ENCODE measurements at regions not wholly inside any gene's neighbourhood (a gene's known extent, or its start where the extent isn't known, plus 50 kb on each side); places are given as distances from the start of the nearest gene placed in this dataset.

GRCh38 chr2:150985741-150986140, 275.9 kb downstream of the RBM43 start:
- no peaks in the 10 kb centered on the region for H3K4me1 Mint-ChIP-seq
- no peak overlapping the region for H3K27ac ChIP-seq (ENCODE audit: low read length)
- no peak overlapping the region for H3K27ac Mint-ChIP-seq
- H3K36me3 ChIP-seq (ENCODE audit: control insufficient read depth in 2 of 2, extremely low read depth in 1 of 2, insufficient read depth in 1 of 2, low read length in 1 of 2): no peaks in the 10 kb centered on the region
- H3K36me3 Mint-ChIP-seq: no peaks in the 10 kb centered on the region
- peaks cover 12 to 14% of the 10 kb centered on the region in 2 donors for H3K27me3 Mint-ChIP-seq
- H3K4me3 ChIP-seq (ENCODE audit: control insufficient read depth in 1 of 2, extremely low read depth in 1 of 2, low read length in 1 of 2): no peak overlapping the region
- ChIA-PET POLR2A (no interaction called here), CTCF (interaction anchor here in 1 of 2 donors (0.5 kb wide), 1 partner anchor 1265 kb away, joined by 3 read pairs; no protein-coding TSS in a partner anchor)
- no peaks in the 10 kb centered on the region for H3K4me1 ChIP-seq (ENCODE audit: control insufficient read depth in 1 of 2, extremely low read depth in 1 of 2, insufficient read depth in 2 of 2, low read length in 2 of 2)
- no peak overlapping the region for H3K4me3 Mint-ChIP-seq
- DNase-seq: no peak
- peaks cover 19 to 24% (median 20%) of the 10 kb centered on the region in 3 donors for H3K9me3 Mint-ChIP-seq
- H3K9me3 ChIP-seq: no peaks in the 10 kb centered on the region
- no peak for ATAC-seq (replicated peaks in 1 of 4)
- peaks cover 0 to 12% of the 10 kb centered on the region in 2 experiments for H3K27me3 ChIP-seq (replicated peaks in 1 of 2; ENCODE audit: control insufficient read depth in 2 of 2, extremely low read depth in 1 of 2, insufficient read depth in 2 of 2, low read length in 1 of 2)

GRCh38 chr2:150983314-150983897, 278.3 kb downstream of the RBM43 start:
- Histone ChIP-seq H3K4me3 (ENCODE audit: control insufficient read depth in 1 of 2, extremely low read depth in 1 of 2, low read length in 1 of 2) (no peak overlapping the region), H3K36me3 (ENCODE audit: control insufficient read depth in 2 of 2, extremely low read depth in 1 of 2, insufficient read depth in 1 of 2, low read length in 1 of 2) (no peaks in the 10 kb centered on the region), H3K27me3 (replicated peaks in 1 of 2; ENCODE audit: control insufficient read depth in 2 of 2, extremely low read depth in 1 of 2, insufficient read depth in 2 of 2, low read length in 1 of 2) (peaks cover 0 to 12% of the 10 kb centered on the region in 2 experiments), H3K4me1 (ENCODE audit: control insufficient read depth in 1 of 2, extremely low read depth in 1 of 2, insufficient read depth in 2 of 2, low read length in 2 of 2) (no peaks in the 10 kb centered on the region), H3K27ac (ENCODE audit: low read length) (no peak overlapping the region), H3K9me3 (no peaks in the 10 kb centered on the region)
- H3K9me3 Mint-ChIP-seq: peaks cover 10 to 14% (median 10%) of the 10 kb centered on the region in 3 donors
- H3K27ac Mint-ChIP-seq: no peak overlapping the region
- no peaks in the 10 kb centered on the region for H3K4me1 Mint-ChIP-seq
- H3K27me3 Mint-ChIP-seq: peaks cover 12 to 14% of the 10 kb centered on the region in 2 donors
- POLR2A ChIA-PET: no interaction called here
- no peaks in the 10 kb centered on the region for H3K36me3 Mint-ChIP-seq
- CTCF ChIA-PET: no interaction called here
- WGBS (ENCODE audit: insufficient coverage): no CpG with 5 or more reads among the region's 1 CpG
- ATAC-seq (replicated peaks in 1 of 4): no peak
- no peak overlapping the region for H3K4me3 Mint-ChIP-seq
- no peak for DNase-seq

- Histone ChIP-seq H3K9me3 (no peaks in the 10 kb centered on the region), H3K4me3 (ENCODE audit: control insufficient read depth in 1 of 2, extremely low read depth in 1 of 2, low read length in 1 of 2) (no peak overlapping the region), H3K27me3 (replicated peaks in 1 of 2; ENCODE audit: control insufficient read depth in 2 of 2, extremely low read depth in 1 of 2, insufficient read depth in 2 of 2, low read length in 1 of 2) (peaks cover 0 to 12% of the 10 kb centered on the region in 2 experiments), H3K4me1 (ENCODE audit: control insufficient read depth in 1 of 2, extremely low read depth in 1 of 2, insufficient read depth in 2 of 2, low read length in 2 of 2) (no peaks in the 10 kb centered on the region), H3K36me3 (ENCODE audit: control insufficient read depth in 2 of 2, extremely low read depth in 1 of 2, insufficient read depth in 1 of 2, low read length in 1 of 2) (no peaks in the 10 kb centered on the region), H3K27ac (ENCODE audit: low read length) (no peak overlapping the region)
- ChIA-PET POLR2A (no interaction called here), CTCF (interaction anchor here in 1 of 2 donors (0.6 kb wide), 1 partner anchor 468 kb away, joined by 5 read pairs; no protein-coding TSS in a partner anchor)
- Mint-ChIP-seq H3K27me3 (peaks cover 12 to 14% of the 10 kb centered on the region in 2 donors), H3K9me3 (peaks cover 5% of the 10 kb centered on the region in 3 donors), H3K4me3 (no peak overlapping the region), H3K4me1 (no peaks in the 10 kb centered on the region), H3K27ac (no peak overlapping the region), H3K36me3 (no peaks in the 10 kb centered on the region)
- no CpG with 5 or more reads among the region's 2 CpGs for WGBS (ENCODE audit: insufficient coverage)
- no peak for DNase-seq
- ATAC-seq (replicated peaks in 1 of 4): no peak
Observed at GRCh38 chr2:150981826-150982225, 279.8 kb downstream of the RBM43 start.

GRCh38 chr2:150978053-150978452, 283.6 kb downstream of the RBM43 start:
- no peaks in the 10 kb centered on the region for H3K9me3 ChIP-seq
- no peaks in the 10 kb centered on the region for H3K9me3 Mint-ChIP-seq
- ChIA-PET POLR2A (no interaction called here), CTCF (no interaction called here)
- H3K4me3 Mint-ChIP-seq: no peak overlapping the region
- H3K27me3 ChIP-seq (replicated peaks in 1 of 2; ENCODE audit: control insufficient read depth in 2 of 2, extremely low read depth in 1 of 2, insufficient read depth in 2 of 2, low read length in 1 of 2): no peaks in the 10 kb centered on the region
- ATAC-seq (replicated peaks in 1 of 4): no peak
- WGBS (ENCODE audit: insufficient coverage): no CpG with 5 or more reads among the region's 3 CpGs
- no peak overlapping the region for H3K27ac Mint-ChIP-seq
- no peak for DNase-seq
- H3K27ac ChIP-seq (ENCODE audit: low read length): no peak overlapping the region
- no peaks in the 10 kb centered on the region for H3K36me3 ChIP-seq (ENCODE audit: control insufficient read depth in 2 of 2, extremely low read depth in 1 of 2, insufficient read depth in 1 of 2, low read length in 1 of 2)
- H3K36me3 Mint-ChIP-seq: no peaks in the 10 kb centered on the region
- H3K4me1 ChIP-seq (ENCODE audit: control insufficient read depth in 1 of 2, extremely low read depth in 1 of 2, insufficient read depth in 2 of 2, low read length in 2 of 2): no peaks in the 10 kb centered on the region
- H3K4me3 ChIP-seq (ENCODE audit: control insufficient read depth in 1 of 2, extremely low read depth in 1 of 2, low read length in 1 of 2): no peak overlapping the region
- no peaks in the 10 kb centered on the region for H3K4me1 Mint-ChIP-seq
- H3K27me3 Mint-ChIP-seq: no peaks in the 10 kb centered on the region

GRCh38 chr2:150977296-150977695, 284.4 kb downstream of the RBM43 start:
- ATAC-seq (replicated peaks in 1 of 4) (no peak), DNase-seq (no peak)
- CTCF ChIA-PET: no interaction called here
- Mint-ChIP-seq H3K4me3 (no peak overlapping the region), H3K36me3 (no peaks in the 10 kb centered on the region), H3K9me3 (no peaks in the 10 kb centered on the region), H3K27me3 (no peaks in the 10 kb centered on the region), H3K27ac (no peak overlapping the region), H3K4me1 (no peaks in the 10 kb centered on the region)
- no peaks in the 10 kb centered on the region for H3K36me3 ChIP-seq (ENCODE audit: control insufficient read depth in 2 of 2, extremely low read depth in 1 of 2, insufficient read depth in 1 of 2, low read length in 1 of 2)
- POLR2A ChIA-PET: no interaction called here
- H3K27me3 ChIP-seq (replicated peaks in 1 of 2; ENCODE audit: control insufficient read depth in 2 of 2, extremely low read depth in 1 of 2, insufficient read depth in 2 of 2, low read length in 1 of 2): no peaks in the 10 kb centered on the region
- H3K9me3 ChIP-seq: no peaks in the 10 kb centered on the region
- H3K4me1 ChIP-seq (ENCODE audit: control insufficient read depth in 1 of 2, extremely low read depth in 1 of 2, insufficient read depth in 2 of 2, low read length in 2 of 2): no peaks in the 10 kb centered on the region
- no peak overlapping the region for H3K4me3 ChIP-seq (ENCODE audit: control insufficient read depth in 1 of 2, extremely low read depth in 1 of 2, low read length in 1 of 2)
- 71% methylated on average over 1 of the region's 4 CpGs for WGBS (ENCODE audit: insufficient coverage)
- H3K27ac ChIP-seq (ENCODE audit: low read length): no peak overlapping the region

- no peaks in the 10 kb centered on the region for H3K36me3 ChIP-seq (ENCODE audit: control insufficient read depth in 2 of 2, extremely low read depth in 1 of 2, insufficient read depth in 1 of 2, low read length in 1 of 2)
- no peaks in the 10 kb centered on the region for H3K9me3 Mint-ChIP-seq
- no peak overlapping the region for H3K4me3 Mint-ChIP-seq
- no peak overlapping the region for H3K27ac Mint-ChIP-seq
- DNase-seq (no peak), ATAC-seq (replicated peaks in 1 of 4) (no peak)
- no peaks in the 10 kb centered on the region for H3K9me3 ChIP-seq
- ChIA-PET POLR2A (no interaction called here), CTCF (no interaction called here)
- H3K4me1 ChIP-seq (ENCODE audit: control insufficient read depth in 1 of 2, extremely low read depth in 1 of 2, insufficient read depth in 2 of 2, low read length in 2 of 2): no peaks in the 10 kb centered on the region
- no peak overlapping the region for H3K27ac ChIP-seq (ENCODE audit: low read length)
- H3K27me3 ChIP-seq (replicated peaks in 1 of 2; ENCODE audit: control insufficient read depth in 2 of 2, extremely low read depth in 1 of 2, insufficient read depth in 2 of 2, low read length in 1 of 2): no peaks in the 10 kb centered on the region
- no peaks in the 10 kb centered on the region for H3K36me3 Mint-ChIP-seq
- no peaks in the 10 kb centered on the region for H3K27me3 Mint-ChIP-seq
- no peak overlapping the region for H3K4me3 ChIP-seq (ENCODE audit: control insufficient read depth in 1 of 2, extremely low read depth in 1 of 2, low read length in 1 of 2)
- no peaks in the 10 kb centered on the region for H3K4me1 Mint-ChIP-seq
Observed at GRCh38 chr2:150976604-150977003, 285.1 kb downstream of the RBM43 start.

- H3K36me3 Mint-ChIP-seq: no peaks in the 10 kb centered on the region
- no peak overlapping the region for H3K4me3 ChIP-seq (ENCODE audit: control insufficient read depth in 1 of 2, extremely low read depth in 1 of 2, low read length in 1 of 2)
- no peaks in the 10 kb centered on the region for H3K36me3 ChIP-seq (ENCODE audit: control insufficient read depth in 2 of 2, extremely low read depth in 1 of 2, insufficient read depth in 1 of 2, low read length in 1 of 2)
- H3K27me3 ChIP-seq (replicated peaks in 1 of 2; ENCODE audit: control insufficient read depth in 2 of 2, extremely low read depth in 1 of 2, insufficient read depth in 2 of 2, low read length in 1 of 2): no peaks in the 10 kb centered on the region
- no peak overlapping the region for H3K27ac Mint-ChIP-seq
- no peaks in the 10 kb centered on the region for H3K9me3 ChIP-seq
- H3K9me3 Mint-ChIP-seq: no peaks in the 10 kb centered on the region
- H3K27me3 Mint-ChIP-seq: no peaks in the 10 kb centered on the region
- CTCF ChIA-PET: no interaction called here
- POLR2A ChIA-PET: no interaction called here
- ATAC-seq (replicated peaks in 1 of 4): no peak
- no peaks in the 10 kb centered on the region for H3K4me1 ChIP-seq (ENCODE audit: control insufficient read depth in 1 of 2, extremely low read depth in 1 of 2, insufficient read depth in 2 of 2, low read length in 2 of 2)
- no peak overlapping the region for H3K4me3 Mint-ChIP-seq
- no peaks in the 10 kb centered on the region for H3K4me1 Mint-ChIP-seq
- no peak overlapping the region for H3K27ac ChIP-seq (ENCODE audit: low read length)
- no peak for DNase-seq
Observed at GRCh38 chr2:150974864-150975263, 286.8 kb downstream of the RBM43 start.

Measured in T-cell (primary cell).